Neutrophil (primary cell): ENCODE measurements at regions not wholly inside any gene's neighbourhood (a gene's known extent, or its start where the extent isn't known, plus 50 kb on each side); places are given as distances from the start of the nearest gene placed in this dataset.

ENCODE experiments used
- H3K27ac ChIP-seq: fragments of 200-600 bp; sonication (generic); 2 replicates; pipeline ENCODE4 v1.5.1; 2016; ENCODE audit warnings: mild to moderate bottlenecking, moderate library complexity
- H3K27me3 ChIP-seq: fragments of 200-600 bp; sonication (generic); 2 replicates; pipeline ENCODE4 v1.6.0; 2016; ENCODE audit warnings: mild to moderate bottlenecking
- H3K36me3 ChIP-seq: fragments of 200-600 bp; sonication (generic); 2 replicates; pipeline ENCODE4 v1.5.1; 2017
- H3K4me1 ChIP-seq, 2 experiments: fragments of 200-600 bp in 1 of 2; sonication (generic) in 1 of 2; 1 replicate in 1 of 2; 2 replicates in 1 of 2; pipeline versions ENCODE4 v1.5.1 to v1.6.1; 2013 to 2016; ENCODE audit warnings: low read depth in 1 of 2, low read length in 1 of 2, mild to moderate bottlenecking in 1 of 2, moderate library complexity in 1 of 2; ENCODE audit not compliant: control insufficient read depth in 1 of 2, insufficient read depth in 1 of 2
- H3K4me3 ChIP-seq, 2 experiments: fragments of 200-600 bp in 1 of 2; sonication (generic) in 1 of 2; 1 replicate in 1 of 2; 2 replicates in 1 of 2; pipeline ENCODE4 v1.5.1; 2013 to 2016; ENCODE audit warnings: low read depth in 1 of 2, low read length in 1 of 2, mild to moderate bottlenecking in 1 of 2, moderate library complexity in 1 of 2
- H3K9me3 ChIP-seq: fragments of 200-600 bp; sonication (generic); 2 replicates; pipeline ENCODE4 v1.5.1; 2016
- TF ChIP-seq, protein P1 (sequence below): fragments of 200-600 bp; sonication (generic); IDR thresholded peaks from 2 replicates; pipeline ENCODE4 v1.5.1; 2016; ENCODE audit warnings: antibody characterized with exemption

DNA sequence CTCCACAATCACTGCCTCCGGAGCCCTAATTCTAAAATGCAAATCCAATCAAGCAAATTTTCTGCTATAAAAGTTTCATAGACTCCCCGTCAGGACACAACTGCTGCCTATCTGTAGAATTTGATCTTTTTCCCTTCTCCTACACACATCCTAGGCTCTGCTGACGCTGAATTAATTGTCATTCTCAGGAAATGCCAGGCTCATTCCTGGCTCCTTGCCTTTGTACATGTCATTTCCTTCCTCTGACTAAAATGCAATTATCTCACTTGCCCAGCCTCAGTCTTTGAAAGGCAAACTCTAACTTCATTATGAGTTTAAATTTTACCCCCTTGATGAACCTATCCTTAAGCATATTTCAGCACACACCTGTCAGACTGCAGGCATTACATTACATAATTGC is 844.9 kb upstream of the CRIM1 start:
- Histone ChIP-seq H3K4me1 (no peaks in the 10 kb centered on the region), H3K36me3 (no peaks in the 10 kb centered on the region), H3K27me3 (no peaks in the 10 kb centered on the region), H3K4me3 (no peak overlapping the region), H3K27ac (no peak overlapping the region), H3K9me3 (no peaks in the 10 kb centered on the region)
- TF ChIP-seq, protein P1, sequence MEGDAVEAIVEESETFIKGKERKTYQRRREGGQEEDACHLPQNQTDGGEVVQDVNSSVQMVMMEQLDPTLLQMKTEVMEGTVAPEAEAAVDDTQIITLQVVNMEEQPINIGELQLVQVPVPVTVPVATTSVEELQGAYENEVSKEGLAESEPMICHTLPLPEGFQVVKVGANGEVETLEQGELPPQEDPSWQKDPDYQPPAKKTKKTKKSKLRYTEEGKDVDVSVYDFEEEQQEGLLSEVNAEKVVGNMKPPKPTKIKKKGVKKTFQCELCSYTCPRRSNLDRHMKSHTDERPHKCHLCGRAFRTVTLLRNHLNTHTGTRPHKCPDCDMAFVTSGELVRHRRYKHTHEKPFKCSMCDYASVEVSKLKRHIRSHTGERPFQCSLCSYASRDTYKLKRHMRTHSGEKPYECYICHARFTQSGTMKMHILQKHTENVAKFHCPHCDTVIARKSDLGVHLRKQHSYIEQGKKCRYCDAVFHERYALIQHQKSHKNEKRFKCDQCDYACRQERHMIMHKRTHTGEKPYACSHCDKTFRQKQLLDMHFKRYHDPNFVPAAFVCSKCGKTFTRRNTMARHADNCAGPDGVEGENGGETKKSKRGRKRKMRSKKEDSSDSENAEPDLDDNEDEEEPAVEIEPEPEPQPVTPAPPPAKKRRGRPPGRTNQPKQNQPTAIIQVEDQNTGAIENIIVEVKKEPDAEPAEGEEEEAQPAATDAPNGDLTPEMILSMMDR: no peak

DNA sequence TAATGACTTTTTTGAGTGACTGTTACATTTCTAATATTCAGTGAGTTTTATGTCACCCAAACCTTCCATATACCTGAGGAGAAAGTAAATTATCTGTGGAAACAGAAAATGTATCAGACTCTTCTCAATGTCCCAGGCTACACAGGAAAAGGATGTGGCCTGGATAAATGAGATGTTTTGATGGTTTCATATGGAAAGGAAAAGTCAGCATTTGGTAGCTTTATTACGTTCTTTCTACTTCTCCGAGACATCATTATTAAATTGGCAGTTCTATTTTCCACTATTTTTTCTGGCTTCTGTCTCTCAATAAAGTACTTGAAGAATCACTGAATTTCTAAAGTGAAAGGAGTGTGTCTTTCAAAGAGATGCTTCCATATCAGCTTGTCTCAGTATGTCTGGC is 847.0 kb upstream of the CRIM1 start:
- TF ChIP-seq, protein P1: no peak
- no peaks in the 10 kb centered on the region for H3K4me1 ChIP-seq
- no peaks in the 10 kb centered on the region for H3K36me3 ChIP-seq
- no peak overlapping the region for H3K27ac ChIP-seq
- H3K4me3 ChIP-seq: no peak overlapping the region
- no peaks in the 10 kb centered on the region for H3K27me3 ChIP-seq
- H3K9me3 ChIP-seq: no peaks in the 10 kb centered on the region

DNA sequence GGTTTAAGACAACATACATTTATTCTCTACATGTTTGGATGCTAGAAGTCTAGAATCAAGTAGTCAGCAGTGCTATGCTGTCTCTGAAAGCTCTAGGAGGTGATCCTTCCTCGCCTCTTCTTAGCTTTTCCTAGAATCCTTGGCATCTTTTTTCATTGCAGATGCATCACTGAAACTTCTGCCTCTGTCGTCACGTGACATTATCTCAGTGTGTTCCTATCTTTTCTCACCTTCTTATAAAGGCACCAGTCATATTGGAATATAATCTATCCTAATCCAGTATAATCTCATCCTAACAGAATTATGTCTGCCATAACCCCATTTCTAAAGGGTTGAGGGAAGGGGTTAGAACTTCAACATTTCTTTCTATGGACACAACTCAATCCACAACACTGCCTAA is 851.2 kb upstream of the CRIM1 start:
- TF ChIP-seq, protein P1: no peak
- H3K4me1 ChIP-seq: no peaks in the 10 kb centered on the region
- H3K4me3 ChIP-seq: no peak overlapping the region
- H3K9me3 ChIP-seq: no peaks in the 10 kb centered on the region
- no peaks in the 10 kb centered on the region for H3K36me3 ChIP-seq
- no peaks in the 10 kb centered on the region for H3K27me3 ChIP-seq
- H3K27ac ChIP-seq: no peak overlapping the region

DNA sequence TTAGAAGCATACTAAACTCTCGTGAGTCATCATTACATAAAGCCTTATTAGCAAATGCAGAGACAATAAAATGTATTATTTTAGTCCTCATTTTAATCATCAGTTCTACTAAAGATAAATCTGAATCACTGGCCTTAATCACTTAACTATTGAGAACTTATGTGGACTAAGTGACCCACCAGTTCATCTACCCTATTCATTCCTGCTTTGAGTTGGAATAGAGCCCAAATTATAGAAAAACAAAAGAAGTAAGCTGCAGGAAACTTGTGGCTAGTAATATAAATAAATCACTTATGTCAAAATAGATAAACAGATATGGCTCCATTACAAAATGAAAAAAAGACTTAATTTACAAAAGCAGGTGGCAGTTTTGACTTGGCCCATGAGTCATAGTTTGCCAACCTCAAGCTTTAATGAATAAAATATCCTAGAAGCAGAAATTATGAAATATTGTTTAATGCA is 851.8 kb upstream of the CRIM1 start:
- no peak overlapping the region for H3K4me3 ChIP-seq
- H3K27me3 ChIP-seq: no peaks in the 10 kb centered on the region
- no peaks in the 10 kb centered on the region for H3K9me3 ChIP-seq
- no peaks in the 10 kb centered on the region for H3K4me1 ChIP-seq
- H3K27ac ChIP-seq: no peak overlapping the region
- no peaks in the 10 kb centered on the region for H3K36me3 ChIP-seq
- TF ChIP-seq, protein P1: no peak

DNA sequence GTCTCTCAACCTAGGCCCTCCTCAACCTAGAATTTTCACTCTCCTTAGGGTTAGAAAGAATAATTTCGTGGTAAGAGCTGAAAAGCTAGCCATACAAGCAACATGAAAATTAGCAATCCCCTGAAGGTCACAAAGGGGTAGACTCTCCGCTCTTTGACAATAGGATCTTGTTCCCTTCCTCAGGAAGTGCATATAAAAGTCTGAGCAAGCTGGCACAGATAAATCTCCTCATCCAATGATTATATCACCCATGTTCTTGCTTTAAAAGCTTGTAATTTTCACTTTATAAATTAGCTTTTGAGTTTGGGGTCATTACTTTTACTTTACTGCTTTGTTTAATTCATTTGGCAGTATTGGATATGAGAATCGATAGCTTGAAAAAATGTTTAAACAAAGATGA is 852.3 kb upstream of the CRIM1 start:
- H3K4me3 ChIP-seq: no peak overlapping the region
- no peaks in the 10 kb centered on the region for H3K9me3 ChIP-seq
- H3K27me3 ChIP-seq: no peaks in the 10 kb centered on the region
- H3K4me1 ChIP-seq: no peaks in the 10 kb centered on the region
- H3K36me3 ChIP-seq: no peaks in the 10 kb centered on the region
- TF ChIP-seq, protein P1: no peak
- H3K27ac ChIP-seq: no peak overlapping the region

DNA sequence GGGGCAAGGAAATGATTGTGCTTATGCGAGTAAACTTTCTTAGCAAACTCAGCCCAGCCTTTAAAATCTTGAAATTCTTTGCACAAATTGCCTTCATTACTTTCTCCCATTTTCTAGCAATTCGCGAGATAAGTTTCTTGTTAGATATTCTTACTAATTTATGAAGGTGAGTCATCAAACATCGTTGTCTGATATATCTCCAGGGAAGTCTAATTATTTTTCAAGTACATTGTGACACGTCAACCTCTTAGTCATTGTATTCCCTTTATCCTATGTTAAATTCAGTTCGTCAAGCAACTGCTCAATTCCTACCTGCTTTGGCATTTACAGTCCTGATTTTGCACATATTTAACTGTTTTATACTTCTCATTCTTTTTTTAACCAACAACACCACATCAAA is 854.5 kb upstream of the CRIM1 start:
- TF ChIP-seq, protein P1: no peak
- no peaks in the 10 kb centered on the region for H3K4me1 ChIP-seq
- H3K27me3 ChIP-seq: no peaks in the 10 kb centered on the region
- H3K27ac ChIP-seq: no peak overlapping the region
- H3K4me3 ChIP-seq: no peak overlapping the region
- no peaks in the 10 kb centered on the region for H3K36me3 ChIP-seq
- H3K9me3 ChIP-seq: no peaks in the 10 kb centered on the region
